NCI-H1694 treated with DMSO at 0.1 percent for 48 hours (cell line): ENCODE measurements at regions not wholly inside any gene's neighbourhood (a gene's known extent, or its start where the extent isn't known, plus 50 kb on each side); places are given as distances from the start of the nearest gene placed in this dataset.

ENCODE experiments used
- DNase-seq: peaks from one replicate; lab custom pipeline; 2025; lab: John Stamatoyannopoulos, UW

DNA sequence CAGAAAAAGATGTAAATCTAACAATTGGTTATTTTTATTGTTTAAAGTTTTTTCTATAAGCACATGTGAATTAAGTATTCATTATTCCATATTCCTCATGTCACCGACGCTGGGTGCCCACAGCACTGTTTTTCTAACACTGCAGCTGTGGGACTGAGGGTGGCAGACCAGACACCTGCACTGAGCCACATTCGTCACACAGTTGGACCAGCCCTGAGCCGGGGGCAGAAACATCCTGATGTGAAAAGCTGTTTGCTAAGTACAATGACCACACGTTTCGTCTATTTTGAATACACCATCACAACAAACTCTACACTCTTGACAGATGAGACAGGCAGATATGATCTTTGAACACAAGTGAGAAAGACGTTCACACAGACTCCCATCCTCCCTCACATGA, 749.5 kb downstream of the KCNJ18 start:
- DNase-seq = no peak

DNA sequence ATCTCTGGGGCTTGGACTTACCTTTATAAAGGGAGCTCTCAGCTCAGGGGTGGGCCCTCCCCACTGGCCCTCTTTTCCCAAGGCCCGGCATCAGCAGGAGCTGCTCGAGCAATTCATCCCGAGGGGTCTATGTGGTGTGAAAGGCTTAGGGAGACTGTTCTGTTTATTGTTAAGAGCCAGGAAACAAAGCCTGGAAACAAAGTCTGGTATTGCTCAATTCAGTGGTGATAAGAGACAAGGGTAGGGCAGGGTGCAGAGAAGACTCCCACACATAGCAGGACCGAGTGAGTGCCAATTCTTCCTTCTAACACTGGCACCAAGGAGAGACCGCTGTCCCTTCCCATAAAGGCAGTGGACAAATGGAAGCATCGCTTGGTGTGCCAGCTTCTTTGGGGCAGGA, 750.7 kb downstream of the KCNJ18 start:
- DNase-seq = no peak

DNA sequence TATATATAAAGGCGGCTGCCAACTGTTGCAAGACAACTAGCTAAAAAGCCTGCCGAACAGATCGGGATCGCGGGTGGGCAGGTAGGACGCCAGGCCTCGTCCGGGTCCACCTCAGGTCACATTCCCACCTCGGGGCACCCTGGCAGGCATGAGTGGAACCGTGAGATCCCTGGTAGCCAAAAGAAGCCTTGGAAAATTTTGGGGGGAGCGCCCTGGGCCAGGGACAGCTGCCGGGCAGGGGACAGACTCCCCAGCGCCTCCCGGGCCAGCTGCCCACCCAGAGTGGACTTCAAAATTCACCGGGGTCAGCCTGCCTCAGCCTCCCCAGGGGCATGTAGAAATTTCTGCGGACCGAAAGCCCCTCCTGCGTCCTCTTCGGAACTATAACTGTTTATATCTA, 760.9 kb downstream of the KCNJ18 start:
- no peak for DNase-seq

DNA sequence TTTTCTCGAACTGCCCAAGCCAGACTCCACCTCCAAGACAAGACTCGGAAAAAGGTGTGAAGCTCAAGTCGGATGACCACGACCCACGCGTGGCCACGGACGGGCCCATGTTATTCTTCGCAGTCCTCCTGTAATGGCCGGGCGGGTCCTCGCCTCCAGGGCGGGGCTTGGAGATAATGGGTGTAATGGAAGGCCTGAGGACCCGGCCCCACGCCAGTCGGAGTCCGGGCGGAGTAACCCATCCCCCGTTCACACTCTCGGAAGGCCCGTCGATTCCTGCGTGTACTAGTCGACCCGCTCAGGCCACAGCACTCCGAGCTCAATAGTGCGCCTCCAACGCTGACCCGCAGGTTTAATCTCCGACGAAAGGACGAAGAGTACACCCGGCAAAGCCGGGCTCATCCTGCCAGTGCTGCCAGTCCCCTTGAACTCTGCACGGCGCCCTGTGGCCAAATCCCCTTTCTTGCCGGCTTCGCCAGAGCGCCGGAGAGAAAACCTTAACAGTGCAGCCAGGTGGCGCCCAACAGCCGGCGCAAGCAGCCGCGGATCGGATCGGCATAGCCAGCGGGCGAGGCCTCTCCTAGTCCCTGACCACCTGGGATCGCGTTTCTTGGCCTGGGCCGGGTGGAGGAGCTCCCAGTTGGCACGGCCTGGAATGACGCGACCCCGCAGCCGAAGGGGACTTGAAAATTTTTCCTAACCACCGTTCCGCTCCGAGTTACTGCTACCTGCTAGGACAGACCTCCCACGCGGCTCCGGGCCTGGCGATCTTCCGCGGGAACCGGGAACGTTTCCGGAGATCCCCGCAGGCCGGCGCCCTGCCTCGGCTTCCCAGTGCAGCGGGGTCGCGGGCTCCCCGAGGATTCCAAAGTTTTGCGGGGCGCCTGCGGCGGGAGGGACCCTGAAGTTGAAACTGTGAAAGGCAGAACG, 762.0 kb downstream of the KCNJ18 start:
- DNase-seq = no peak

DNA sequence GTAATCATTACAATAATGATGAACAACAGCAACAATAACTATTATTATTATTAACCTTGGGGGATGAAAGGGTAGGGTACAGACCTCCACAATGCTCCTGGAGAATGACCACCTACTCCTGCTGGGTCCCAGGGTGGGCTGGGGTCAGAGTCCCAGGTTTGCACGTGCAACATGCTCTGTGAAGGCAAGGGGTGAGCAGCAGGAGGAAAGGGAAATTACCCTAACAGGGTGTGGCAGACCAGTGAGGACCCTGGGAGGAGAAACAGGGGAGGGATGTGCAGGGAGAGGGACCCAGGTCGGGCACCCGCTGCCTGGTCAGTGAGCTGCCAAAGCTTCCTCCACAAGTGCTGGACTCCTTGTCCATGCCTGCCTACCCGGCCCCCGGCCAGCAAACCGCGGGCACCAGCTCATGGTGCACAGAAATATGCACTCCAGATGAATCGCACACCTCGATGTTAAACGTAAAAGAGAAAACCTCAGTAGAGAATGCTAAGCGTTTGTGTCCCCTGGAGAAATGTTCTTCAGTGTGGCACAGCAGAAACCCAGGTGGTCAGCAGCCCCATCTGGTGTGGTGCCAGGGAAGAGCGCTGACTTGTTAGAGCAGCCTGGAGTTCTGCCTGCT, 767.1 kb downstream of the KCNJ18 start:
- no peak for DNase-seq

DNA sequence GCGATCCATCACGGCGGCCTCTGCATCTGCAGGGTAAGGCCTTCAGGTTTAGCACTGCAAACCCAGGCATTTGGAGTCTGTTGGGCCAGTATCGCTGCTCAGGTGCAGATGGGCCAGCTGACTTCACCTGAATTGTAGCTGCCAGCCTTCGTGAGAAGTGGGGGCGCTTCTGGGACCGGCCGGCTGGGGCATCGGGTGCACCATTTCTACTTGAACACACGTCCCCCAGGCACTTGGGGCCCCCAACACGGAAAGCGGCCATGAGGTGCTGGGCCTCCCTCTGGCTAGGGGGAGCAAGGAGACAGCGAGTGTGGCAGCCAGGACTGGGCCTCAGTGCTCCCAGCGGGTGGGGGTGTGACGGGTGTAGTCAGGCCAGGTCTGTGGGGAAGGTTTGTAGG, 767.6 kb downstream of the KCNJ18 start:
- no peak for DNase-seq

DNA sequence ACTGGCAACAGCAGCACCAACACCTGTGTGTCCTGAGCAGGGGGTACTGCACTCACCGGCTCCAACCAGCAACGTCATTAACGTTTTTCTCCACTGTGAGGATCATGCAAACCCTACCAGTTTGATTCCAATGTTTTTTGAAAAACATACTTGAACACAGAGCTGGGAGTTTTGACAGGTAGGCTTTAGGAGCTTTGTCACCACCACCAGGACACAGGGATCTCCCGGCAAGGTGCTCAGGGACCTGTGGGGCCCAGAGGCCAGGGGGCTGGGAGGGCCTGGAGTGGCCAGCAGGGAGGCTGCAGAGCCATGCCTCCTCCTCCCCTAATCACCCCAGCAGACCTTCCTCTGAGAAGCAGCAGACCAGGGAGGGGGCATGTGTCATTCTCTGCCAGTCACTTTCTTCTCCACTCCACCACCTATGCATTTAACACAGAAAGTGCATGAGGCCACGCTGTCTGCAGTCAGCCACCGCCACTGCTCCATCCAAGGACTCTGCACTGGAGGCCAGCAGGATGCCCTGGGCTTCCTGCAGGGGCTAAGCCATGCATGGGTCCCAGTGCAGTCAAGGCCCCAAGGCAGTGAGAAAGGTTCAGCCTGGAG, 768.2 kb downstream of the KCNJ18 start:
- no peak for DNase-seq

DNA sequence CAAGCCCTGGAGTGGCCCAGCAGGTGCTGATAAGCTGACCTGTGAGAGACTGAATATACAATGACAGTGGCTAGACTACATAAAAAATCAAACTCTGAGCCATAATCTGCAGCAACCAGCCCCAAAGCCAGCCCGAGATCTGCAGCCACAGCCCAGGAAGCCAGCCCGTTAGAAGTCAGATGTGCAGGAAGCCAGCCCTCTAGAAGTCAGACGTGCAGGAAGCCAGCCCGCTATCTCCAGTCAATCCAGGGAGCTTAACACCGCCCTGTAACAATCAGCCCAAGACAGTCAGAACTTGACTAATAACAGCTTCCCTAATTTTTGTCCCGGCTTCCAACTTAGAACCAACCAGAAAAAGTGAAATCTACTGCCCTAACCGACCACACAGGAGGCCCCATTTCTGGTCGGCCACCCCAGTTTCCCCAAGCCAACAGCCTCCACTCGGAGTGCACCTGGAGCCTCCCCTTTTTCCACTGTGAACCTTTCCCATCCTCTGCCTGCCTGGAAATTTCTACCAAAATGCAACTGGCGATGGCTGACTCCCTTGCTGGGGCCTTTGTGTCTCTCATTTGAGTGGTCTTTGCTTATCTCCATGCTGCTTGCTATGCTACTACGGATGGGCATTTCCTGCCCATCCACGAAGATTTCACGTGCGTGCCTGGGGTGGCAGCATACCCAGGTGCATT, 769.3 kb downstream of the KCNJ18 start:
- DNase-seq = no peak

DNA sequence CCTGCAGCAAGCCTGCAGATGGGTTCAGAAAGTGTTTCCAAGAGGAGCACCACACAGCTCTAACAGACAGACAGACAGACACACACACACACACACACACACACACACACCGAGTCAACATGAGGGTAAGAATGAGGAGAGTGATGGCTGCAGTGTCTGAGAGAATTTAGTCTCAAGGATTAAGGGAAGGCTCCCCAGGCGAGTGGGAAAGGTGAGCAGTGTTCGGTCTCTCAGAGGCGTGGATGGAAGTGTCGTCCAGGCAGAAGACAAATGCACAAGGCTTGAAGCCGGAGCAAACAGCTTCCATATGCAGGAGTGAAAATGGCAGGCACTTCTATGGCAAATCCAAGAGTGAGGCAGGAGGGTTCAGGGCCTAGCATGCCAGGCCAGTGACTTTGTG, 770.1 kb downstream of the KCNJ18 start:
- no peak for DNase-seq

DNA sequence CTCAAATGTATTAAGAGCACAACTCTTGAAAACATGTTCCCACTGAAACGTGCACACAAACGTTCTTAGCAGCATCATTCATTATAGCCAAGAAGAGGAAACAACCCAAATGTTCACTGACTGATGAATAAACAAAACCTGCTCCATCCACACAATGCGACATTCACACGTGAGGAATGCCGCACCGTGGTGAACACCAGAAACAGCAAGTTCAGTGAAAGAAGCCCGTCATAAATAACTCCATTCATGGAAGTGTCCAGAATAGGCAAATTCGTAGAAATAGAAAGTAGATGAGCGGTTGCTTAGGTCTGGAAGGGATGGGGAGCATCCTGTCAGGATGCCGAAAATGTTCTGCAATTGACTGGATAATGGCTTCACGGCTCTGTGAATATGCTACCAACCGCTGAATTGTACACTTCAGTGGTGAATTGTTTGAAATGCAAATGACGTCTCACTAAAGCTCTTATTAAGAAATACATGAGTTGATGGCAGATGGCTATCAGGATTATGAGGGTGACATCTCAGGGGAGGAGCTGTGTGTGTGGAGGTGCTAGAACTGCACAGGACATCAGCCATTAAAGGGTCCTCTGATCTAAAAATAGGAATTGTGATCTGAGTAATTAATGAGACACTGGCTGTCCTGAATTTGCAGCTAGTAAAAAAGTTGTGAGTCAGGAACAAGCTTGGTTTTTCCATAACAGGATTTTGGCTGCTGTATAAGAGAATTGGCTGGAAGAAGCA, 771.0 kb downstream of the KCNJ18 start:
- DNase-seq = no peak

DNA sequence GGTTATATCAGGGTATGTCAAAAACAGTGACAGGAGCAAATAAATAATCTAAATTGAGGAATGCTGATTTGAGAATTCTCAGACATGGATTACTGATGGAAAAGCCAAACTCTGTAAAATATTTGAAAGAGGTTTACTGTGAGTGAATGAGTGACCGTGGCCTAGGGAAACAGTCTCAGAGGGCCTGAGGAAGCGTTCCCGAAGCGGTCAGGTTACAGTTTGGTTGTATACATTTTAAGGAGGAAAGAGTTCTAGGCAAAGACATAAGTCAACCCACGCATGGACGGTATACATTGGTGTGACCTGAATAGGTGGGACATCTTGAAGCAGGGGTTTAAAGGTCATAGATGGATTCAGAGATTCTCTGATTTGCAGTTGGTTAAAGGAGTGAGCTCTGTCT, 771.7 kb downstream of the KCNJ18 start:
- no peak for DNase-seq

DNA sequence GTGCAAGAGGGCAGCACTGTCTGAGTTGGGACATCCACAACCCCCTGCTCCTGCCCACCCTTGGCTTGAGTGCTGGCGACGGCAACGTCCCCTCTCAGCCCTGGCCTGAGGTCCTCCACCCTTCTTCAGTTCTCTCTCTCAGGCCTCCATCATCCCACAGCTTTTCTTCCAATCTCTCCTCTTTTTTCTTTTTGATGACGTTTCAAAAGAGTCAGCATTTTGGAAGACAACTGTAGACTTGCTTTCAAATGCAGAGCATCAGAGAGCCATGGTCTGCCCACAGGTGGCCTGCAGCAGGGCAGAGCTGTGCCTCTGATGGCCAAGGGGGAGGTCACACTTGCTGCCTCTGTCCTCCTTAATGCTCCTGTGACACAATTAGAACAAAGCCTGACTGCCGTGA, 775.4 kb downstream of the KCNJ18 start:
- DNase-seq = no peak

DNA sequence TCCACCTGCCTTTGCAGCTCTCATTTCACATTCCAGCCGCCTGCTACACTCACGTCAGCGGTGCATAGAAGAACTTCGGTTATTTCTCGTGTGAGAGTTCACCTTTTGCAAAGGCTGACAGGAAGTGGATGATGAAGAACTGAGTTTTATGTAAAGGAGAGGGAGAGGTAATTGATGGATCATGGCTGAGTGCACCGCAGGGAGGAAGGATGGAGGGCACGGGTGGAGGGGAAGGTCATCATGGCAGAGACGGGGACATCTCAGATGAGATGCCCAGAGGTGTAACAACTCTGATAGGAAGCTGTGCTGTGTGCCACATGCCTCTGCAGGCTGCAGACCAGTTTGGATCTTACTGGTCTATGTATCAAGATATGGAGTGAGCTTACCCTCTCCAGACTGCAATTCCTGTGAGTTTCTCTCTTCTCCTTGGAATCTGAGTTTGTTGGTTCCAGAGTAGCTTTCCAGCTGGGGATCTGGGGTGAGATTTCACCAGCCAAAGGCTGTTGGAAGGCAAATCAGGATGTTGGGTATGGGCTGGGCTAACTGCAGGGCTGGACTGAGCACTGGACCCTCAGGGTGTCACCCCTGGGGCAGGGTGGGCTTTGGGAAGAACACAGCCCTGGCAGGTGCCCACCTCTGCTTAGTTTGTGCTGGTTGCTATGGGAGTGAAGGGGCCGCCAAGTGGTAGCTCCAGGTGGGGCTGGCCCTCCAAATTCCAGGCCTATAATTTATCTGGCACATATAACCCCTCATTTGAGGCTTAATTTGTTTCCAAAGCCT, 777.0 kb downstream of the KCNJ18 start:
- DNase-seq = no peak

DNA sequence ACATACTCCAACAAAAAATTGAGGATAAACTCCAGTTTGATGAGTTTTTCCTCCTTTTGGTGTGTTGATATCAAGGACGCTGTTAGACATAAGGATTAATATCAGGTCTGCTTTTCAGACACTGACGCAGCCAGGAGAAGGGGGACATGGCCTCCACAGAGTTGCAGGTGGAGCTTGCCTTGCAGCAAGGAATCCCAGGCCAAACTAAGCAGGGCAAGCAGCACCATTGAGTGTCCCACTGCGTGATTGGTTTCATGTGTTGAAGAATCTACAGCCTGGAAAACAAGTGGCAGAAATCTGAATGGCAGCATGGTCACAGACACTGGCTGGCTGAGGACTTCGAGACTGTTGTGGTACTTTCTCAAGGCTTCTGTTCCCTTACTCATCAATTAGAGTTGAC, 777.6 kb downstream of the KCNJ18 start:
- no peak for DNase-seq

DNA sequence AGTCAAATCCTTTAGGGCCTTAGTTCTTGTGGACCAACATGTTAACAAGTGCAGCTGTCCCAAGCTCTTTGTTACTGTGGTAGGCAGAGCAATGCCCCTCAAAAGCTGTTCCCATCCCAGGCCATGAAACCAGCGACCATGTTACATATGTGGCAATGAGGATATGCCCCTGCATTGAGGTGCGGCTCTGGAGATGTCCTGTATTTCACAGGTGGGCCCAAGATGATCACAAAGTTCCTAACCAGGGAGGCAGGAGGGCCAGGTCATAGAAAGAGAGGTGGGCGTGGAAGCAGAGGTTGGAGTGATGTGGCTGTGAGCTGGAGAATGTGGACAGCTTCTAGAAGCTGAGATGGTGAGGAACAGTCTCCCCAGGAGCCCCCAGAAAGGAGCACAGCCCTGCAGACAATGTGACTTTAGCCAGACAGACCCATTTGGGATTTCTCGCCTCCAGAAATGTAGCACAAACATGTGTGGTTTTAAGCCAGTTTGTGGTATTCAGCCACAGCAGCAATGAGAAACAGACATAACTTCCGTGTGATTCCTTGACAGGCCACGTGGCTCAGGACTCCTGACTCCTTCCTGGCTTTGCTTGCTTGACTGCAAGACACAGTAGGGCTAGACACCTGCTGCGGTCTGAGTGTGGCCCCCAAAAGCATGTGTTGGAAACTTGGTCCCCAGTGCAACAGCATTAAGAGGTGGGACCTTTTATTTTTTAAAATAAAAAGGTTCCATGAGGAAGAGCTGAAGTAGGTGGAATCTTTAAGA, 778.3 kb downstream of the KCNJ18 start:
- DNase-seq = no peak

DNA sequence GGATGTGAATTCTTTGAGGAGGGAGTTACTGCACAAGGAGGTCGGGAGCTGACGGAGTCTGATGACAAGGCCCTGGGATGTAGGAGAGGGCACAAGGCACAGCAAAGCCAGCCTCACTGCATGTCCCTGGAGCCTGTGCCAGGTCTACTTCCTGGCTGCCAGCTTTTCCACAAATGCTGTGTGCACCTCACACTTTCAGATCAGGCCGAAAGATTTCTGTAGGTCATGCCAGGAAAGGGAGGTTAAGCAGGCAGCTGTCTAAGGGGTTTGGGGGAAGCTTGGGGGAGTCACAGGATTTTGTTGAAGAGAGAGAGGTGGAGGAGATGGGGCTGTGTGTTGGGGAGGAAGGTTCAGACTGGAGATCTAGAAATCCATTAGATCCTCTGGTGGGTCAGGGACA, 792.5 kb downstream of the KCNJ18 start:
- DNase-seq = no peak

DNA sequence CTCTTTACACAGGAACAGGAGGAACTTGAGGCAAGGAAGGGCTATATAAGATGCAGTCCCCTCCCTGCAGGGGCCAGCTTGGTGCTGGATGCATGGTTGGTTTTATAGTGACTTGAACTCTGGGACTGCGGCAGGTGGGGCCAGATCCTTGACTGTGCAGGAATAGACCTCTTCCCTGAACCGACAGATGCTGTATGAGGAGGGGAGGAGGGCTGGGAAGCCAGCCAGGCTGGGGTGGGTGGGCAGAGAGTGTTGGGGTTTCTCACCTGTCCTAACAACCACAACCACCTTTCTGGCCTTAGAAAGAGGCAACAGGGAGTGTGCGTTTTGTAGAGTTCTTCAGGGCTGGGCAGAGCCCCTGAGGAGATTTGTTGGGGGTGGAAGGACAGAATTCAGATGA, 798.1 kb downstream of the KCNJ18 start:
- DNase-seq = no peak

DNA sequence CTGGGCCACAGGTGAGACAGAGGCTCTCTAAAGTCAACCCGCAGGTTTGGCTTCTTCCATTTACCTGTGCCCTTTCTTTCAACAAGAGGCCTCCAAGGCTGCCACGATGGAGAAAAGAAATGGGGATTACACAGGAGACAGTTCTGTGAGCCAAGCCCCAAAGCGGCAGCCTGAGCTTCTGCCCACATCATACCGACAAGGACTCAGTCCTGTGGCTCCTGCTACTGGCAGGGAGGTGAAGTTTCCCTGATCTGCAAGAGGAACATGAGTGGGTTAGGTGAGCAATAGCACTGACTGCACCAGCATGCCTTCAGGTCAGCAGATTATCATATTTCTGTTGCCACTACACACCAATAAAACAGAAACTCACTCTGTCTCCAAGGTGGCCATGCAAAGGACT, 800.0 kb downstream of the KCNJ18 start:
- no peak for DNase-seq

DNA sequence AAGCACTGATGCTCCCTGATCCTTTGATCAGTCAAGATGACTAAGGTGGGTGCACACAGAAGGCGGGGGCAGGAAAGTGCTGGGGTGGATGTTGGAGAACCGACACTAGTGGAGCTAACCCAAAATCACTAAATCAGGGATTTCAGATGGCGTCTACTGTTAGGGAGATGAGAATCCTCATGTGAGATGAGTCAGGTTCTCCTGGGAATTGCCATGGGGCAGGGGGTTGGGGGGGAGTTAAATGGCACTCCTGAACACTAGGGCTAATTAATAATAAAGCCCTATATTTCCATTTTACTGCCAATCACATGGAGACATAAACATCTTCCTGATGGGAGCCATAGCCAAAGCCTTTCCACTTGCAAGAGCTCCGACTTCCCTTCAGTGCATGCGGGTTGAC, 804.1 kb downstream of the KCNJ18 start:
- no peak for DNase-seq

DNA sequence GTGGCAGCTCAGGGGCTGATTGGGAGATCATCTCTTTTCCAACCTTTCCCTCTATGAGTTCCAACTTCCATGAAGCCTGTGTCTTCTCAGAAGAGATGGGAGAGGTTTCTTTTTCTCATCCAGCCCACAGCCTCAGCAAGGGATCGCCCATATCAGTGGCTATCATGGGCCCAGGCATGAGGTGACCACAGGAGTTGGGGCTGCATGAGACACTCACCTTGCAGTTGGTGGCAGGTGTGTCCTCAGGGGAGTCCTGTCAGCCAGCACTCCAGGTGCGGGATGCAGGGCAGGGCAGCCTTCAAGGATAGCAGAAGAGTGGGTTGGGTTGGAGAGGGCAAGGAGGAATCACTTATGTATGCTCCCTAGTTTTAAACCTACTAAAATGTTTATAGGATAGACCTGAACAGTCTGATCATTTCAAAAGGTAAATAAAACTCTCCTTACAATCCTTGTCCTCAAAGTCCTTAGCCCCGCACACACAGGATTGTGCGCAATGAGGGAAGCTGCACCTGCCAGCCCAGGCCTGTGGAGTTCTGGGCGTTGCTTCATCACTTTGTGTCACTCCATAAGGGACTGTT, 811.1 kb downstream of the KCNJ18 start:
- no peak for DNase-seq
